Epithelial cell of proximal tubule (primary cell): ENCODE measurements at regions not wholly inside any gene's neighbourhood (a gene's known extent, or its start where the extent isn't known, plus 50 kb on each side); places are given as distances from the start of the nearest gene placed in this dataset.

Experiments used
- DNase-seq: peaks from one replicate; pipeline ENCODE4 v3.0.0-alpha.2; 2011; ENCODE audit warnings: low read depth
- H3K4me3 ChIP-seq: 2 replicates; pipeline ENCODE4 v1.5.1; 2011; ENCODE audit warnings: low read depth, mild to moderate bottlenecking, low read length
- CTCF ChIP-seq: conservative IDR thresholded peaks from 2 replicates; pipeline ENCODE4 v1.5.1; 2012; ENCODE audit warnings: low read depth, mild to moderate bottlenecking, low read length

GRCh38 chr9:89885156-89885555, 280.3 kb downstream of the GADD45G start:
- TF ChIP-seq CTCF, result no peak
- DNase-seq, result no peak
- no peak overlapping the region for H3K4me3 ChIP-seq

GRCh38 chr9:89886281-89886700, 281.5 kb downstream of the GADD45G start:
- no peak overlapping the region for H3K4me3 ChIP-seq
- DNase-seq, result no peak
- TF ChIP-seq CTCF, result no peak

DNA sequence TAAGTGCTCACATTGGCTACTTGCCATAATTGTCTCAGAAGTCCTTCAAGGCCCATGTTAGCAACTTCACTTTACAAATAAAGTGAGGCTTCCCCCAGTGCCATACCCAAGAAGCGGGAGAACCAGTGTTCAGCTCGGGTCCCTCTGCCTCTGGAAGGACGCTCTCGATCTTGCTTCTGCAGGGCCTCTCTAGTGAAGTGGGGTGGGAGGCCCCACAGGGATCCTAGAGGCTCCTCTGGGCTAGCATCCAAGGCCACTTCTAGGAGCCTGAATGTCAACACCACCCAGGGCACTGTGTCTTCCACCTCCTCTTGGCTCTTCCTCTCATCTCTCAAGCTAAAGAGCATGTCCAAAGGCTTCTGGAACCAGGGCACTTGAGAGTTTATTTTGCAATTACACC, 282.5 kb downstream of the GADD45G start:
- TF ChIP-seq CTCF, result no peak
- H3K4me3 ChIP-seq, result no peak overlapping the region
- DNase-seq, result no peak

DNA sequence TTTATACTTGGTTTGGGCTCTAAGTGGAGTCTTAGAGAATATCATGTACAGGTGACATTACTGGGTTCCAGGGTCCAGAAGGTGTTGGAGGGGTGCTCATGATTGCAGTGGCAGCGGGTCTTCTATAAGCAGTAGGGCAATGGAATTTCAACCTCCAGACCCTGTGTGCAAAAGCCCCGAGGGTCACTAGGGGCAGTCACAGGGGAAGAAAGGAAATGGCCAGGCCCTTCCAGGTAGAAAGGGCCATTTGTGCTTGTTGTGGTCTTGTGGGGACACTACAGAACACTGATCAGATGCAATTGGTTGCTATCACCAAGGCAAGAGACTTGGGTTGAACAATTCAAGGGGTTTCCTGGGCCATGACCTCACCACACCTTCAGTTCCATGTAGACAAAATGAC, 283.4 kb downstream of the GADD45G start:
- TF ChIP-seq CTCF, result no peak
- DNase-seq, result no peak
- H3K4me3 ChIP-seq, result no peak overlapping the region

DNA sequence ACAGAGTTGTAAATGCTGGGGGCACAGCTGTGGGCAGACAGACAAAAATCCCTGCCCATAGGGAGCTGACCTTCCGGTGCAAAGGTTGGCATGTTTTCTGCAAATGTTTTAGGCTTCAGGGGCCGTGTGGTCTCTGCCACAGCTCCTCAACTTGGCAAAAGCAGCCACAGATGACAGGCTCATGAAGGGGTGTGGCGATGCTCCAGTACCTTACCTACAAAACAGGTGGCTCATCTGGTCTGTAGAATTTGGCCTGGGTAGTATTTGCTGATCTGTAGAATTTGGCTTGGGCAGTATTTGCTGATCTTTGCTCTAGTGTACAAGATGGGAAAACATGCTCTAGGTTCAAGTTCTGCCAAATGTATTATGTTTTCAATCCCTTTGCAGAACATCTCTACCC, 283.9 kb downstream of the GADD45G start:
- H3K4me3 ChIP-seq, result no peak overlapping the region
- no peak for TF ChIP-seq CTCF
- no peak for DNase-seq

DNA sequence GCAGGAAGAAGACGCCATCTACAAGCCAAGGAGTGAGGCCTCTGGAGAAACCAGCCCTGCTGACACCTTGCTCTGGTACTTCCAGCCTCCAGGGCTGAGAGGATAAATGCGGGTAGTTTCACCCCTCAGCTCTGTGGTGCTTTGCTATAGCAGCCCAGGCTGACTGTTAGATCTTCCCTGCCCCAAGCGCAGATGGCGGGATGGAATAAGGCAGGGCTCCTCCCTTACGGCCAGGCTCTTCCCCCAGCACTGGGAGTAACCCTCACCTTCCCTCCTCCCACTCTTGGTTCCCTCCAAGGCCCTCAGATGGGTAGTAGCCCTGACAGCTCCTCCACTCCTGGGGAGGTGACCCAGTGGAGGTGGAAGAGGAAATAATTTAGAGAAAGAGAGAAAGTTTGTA, 285.1 kb downstream of the GADD45G start:
- H3K4me3 ChIP-seq, result no peak overlapping the region
- no peak for DNase-seq
- TF ChIP-seq CTCF, result no peak

DNA sequence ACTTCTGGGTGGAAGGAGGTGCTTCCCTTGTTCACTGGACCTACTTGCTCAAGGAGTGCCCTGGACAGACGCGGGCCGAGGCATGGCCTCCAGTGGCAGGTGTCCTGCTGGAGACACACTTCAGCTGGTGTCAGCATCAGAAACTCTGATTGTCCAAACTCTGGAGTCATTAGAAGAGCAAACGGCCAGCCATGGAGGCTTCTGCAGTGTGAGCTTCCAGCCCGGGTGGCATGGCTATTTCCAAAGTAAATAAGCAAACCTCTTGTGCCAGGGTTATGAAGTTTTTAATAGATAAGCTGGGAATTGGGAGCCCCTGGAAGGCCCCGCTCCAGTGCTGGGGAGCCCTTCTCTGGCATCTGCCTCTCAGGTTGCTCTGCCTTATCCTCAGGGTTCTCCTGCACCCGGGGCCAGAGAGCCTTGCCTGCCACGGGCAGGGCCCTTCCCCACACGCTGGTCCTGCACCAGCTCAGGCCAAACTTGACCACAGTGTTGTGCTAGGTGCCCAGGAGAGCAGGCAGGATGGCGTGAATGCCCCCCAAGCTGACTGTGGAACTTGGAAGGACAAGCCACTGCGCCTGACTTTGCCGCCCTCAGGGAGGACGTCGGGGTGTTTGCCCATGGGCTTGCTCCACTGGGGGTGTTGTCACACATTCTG, 285.6 kb downstream of the GADD45G start:
- no peak for TF ChIP-seq CTCF
- DNase-seq, result no peak
- no peak overlapping the region for H3K4me3 ChIP-seq
